Colonic mucosa (tissue), 4 donors: ENCODE measurements at regions not wholly inside any gene's neighbourhood (a gene's known extent, or its start where the extent isn't known, plus 50 kb on each side); places are given as distances from the start of the nearest gene placed in this dataset.

Experiments used
- DNase-seq: peaks from one replicate; pipeline ENCODE4 v3.0.0-alpha.2; 2020
- H3K27ac ChIP-seq: fragments of 200-600 bp; one replicate; pipeline ENCODE4 v1.8.0; 2021
- H3K27me3 ChIP-seq: fragments of 200-600 bp; one replicate; pipeline ENCODE4 v1.8.0; 2021
- H3K36me3 ChIP-seq: fragments of 200-600 bp; one replicate; pipeline ENCODE4 v1.8.0; 2021
- H3K4me1 ChIP-seq: fragments of 200-600 bp; one replicate; pipeline ENCODE4 v1.8.0; 2021; ENCODE audit warnings: mild to moderate bottlenecking
- H3K4me3 ChIP-seq: fragments of 200-600 bp; one replicate; pipeline ENCODE4 v1.8.0; 2021
- H3K9ac ChIP-seq, 2 donors: one replicate each; pipeline ENCODE4 v1.7.0; 2013; ENCODE audit warnings: control low read depth in 2 of 2, low read depth in 2 of 2, low read length in 2 of 2
- H3K9me3 ChIP-seq: fragments of 200-600 bp; one replicate; pipeline ENCODE4 v1.8.0; 2021
- intact Hi-C: fragments of 100-400 bp; cut with DNase I; formaldehyde crosslinking; loops from one replicate; pipeline ENCODE4 v1.14.1; 2022
- TF ChIP-seq, protein P1 (sequence below): fragments of 200-600 bp; IDR thresholded peaks from one replicate; pipeline ENCODE4 v1.8.0; 2022; ENCODE audit warnings: antibody characterized with exemption, mild to moderate bottlenecking
- donor health status: healthy.
- donor health status: DM: no; HTN: no; CAD: no.
- donor health status: DM: no; HTN: no; CAD: no.

DNA sequence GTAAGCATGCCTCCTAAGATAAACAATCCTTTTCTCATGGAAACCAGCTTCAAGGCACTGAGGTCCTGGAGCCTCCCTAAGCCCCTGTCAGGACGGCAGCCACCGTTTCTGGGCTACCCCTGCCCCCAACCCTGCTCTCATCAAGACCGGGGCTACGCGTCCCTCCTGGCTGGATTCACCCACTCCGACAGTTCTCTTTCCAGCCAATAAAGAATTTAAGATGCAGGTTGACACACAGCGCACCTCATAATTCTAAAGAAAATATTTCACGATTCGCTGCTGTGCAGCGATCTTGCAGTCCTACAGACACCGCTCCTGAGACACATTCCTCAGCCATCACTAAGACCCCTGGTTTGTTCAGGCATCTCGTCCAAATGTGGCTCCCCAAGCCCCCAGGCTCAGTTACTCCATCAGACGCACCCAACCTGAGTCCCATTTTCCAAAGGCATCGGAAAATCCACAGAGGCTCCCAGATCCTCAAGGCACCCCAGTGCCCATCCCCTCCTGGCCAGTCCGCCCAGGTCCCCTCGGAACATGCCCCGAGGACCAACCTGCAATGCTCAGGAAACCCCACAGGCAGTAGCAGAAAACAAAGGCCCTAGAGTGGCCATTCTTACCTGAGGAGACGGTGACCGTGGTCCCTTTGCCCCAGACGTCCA lies 336.3 kb downstream of the TMEM121 start:
- intact Hi-C loops: no loop called here
- no peak overlapping the region for H3K4me3 ChIP-seq
- peak overlapping the region in 1 of 2 donors; percentile 56 for H3K9ac ChIP-seq
- no peaks in the 10 kb centered on the region for H3K27me3 ChIP-seq
- no peaks in the 10 kb centered on the region for H3K4me1 ChIP-seq
- TF ChIP-seq, protein P1, sequence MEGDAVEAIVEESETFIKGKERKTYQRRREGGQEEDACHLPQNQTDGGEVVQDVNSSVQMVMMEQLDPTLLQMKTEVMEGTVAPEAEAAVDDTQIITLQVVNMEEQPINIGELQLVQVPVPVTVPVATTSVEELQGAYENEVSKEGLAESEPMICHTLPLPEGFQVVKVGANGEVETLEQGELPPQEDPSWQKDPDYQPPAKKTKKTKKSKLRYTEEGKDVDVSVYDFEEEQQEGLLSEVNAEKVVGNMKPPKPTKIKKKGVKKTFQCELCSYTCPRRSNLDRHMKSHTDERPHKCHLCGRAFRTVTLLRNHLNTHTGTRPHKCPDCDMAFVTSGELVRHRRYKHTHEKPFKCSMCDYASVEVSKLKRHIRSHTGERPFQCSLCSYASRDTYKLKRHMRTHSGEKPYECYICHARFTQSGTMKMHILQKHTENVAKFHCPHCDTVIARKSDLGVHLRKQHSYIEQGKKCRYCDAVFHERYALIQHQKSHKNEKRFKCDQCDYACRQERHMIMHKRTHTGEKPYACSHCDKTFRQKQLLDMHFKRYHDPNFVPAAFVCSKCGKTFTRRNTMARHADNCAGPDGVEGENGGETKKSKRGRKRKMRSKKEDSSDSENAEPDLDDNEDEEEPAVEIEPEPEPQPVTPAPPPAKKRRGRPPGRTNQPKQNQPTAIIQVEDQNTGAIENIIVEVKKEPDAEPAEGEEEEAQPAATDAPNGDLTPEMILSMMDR: no peak
- H3K27ac ChIP-seq: no peak overlapping the region
- H3K36me3 ChIP-seq: no peaks in the 10 kb centered on the region
- DNase-seq: no peak
- H3K9me3 ChIP-seq: no peaks in the 10 kb centered on the region

DNA sequence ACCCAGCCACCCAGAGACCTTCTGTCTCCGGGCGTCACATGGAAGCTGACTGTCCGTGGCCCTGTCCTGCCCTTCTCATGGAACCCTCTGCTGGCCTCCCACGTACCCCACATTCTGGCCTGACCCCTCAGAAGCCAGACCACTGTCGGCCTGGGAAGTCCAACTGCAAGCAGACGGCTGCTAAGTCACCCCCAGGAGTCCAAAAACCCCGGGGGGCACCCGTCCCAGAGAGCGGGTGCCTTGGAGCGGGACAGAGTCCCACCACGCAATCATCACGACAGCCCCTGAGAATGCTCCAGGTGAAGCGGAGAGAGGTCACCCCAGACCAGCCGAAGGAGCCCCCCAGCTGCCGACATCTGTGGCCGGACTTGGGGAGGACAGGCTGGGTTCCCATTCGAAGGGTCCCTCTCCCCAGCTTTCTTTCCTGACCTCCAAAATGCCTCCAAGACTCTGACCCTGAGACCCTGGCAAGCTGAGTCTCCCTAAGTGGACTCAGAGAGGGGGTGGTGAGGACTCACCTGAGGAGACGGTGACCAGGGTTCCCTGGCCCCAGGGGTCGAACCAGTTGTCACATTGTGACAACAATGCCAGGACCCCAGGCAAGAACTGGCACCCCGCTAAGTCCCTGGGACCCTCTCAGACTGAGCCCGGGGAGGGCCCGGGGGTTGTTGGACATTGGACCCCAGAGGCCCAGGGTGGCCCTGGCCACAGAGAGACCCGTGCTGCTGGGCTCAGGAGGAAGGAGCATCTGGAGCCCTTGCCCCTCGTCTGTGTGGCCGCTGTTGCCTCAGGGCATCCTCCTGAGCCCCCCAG lies 337.1 kb downstream of the TMEM121 start:
- no peaks in the 10 kb centered on the region for H3K27me3 ChIP-seq
- no peak for DNase-seq
- intact Hi-C loops: no loop called here

GRCh38 chr14:105864116-105864515 lies 337.7 kb downstream of the TMEM121 start:
- intact Hi-C loops: no loop called here
- no peaks in the 10 kb centered on the region for H3K36me3 ChIP-seq
- H3K27me3 ChIP-seq: no peaks in the 10 kb centered on the region
- H3K4me3 ChIP-seq: no peak overlapping the region
- no peak for DNase-seq
- no peaks in the 10 kb centered on the region for H3K9me3 ChIP-seq
- no peaks in the 10 kb centered on the region for H3K4me1 ChIP-seq
- no peak overlapping the region for H3K9ac ChIP-seq
- H3K27ac ChIP-seq: no peak overlapping the region
- TF ChIP-seq, protein P1: no peak

More for the DNA sequence above, 337.1 kb downstream of the TMEM121 start:
- no peak overlapping the region for H3K27ac ChIP-seq
- no peaks in the 10 kb centered on the region for H3K9me3 ChIP-seq
- H3K36me3 ChIP-seq: no peaks in the 10 kb centered on the region
- H3K9ac ChIP-seq: peak overlapping the region in 1 of 2 donors; percentile 56
- TF ChIP-seq, protein P1: no peak
- H3K4me1 ChIP-seq: no peaks in the 10 kb centered on the region
- H3K4me3 ChIP-seq: no peak overlapping the region

DNA sequence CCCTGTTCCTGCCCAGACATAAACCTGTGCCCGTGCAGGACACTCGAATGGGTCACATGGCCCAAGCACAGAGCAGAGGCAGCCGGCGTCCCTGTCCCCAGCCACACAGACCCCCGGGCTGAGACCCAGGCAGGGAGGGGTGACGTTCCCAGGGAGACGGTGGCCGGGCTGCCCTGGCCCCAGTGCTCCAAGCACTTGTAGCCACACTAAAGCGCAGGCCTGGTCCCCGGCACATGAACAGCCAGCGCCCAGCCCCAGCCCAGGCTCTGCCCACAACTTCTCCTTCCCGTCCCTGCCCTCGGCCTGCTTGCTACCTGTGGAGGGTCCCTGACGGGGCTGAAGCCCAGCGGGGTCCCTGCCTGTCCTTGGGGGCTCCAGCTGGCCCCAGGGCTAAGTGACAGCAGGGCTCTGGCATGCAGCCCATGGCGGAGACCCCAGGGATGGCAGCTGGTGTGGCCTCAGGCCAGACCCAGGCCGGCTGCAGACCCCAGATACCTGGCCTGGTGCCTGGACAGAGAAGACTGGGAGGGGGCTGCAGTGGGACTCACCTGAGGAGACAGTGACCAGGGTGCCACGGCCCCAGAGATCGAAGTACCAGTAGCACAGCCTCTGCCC lies 338.4 kb downstream of the TMEM121 start:
- TF ChIP-seq, protein P1: no peak
- no peaks in the 10 kb centered on the region for H3K36me3 ChIP-seq
- H3K9ac ChIP-seq: no peak overlapping the region
- no peak overlapping the region for H3K4me3 ChIP-seq
- H3K27me3 ChIP-seq: no peaks in the 10 kb centered on the region
- H3K27ac ChIP-seq: no peak overlapping the region
- no peak for DNase-seq
- intact Hi-C loops: no loop called here
- no peaks in the 10 kb centered on the region for H3K9me3 ChIP-seq
- H3K4me1 ChIP-seq: no peaks in the 10 kb centered on the region

DNA sequence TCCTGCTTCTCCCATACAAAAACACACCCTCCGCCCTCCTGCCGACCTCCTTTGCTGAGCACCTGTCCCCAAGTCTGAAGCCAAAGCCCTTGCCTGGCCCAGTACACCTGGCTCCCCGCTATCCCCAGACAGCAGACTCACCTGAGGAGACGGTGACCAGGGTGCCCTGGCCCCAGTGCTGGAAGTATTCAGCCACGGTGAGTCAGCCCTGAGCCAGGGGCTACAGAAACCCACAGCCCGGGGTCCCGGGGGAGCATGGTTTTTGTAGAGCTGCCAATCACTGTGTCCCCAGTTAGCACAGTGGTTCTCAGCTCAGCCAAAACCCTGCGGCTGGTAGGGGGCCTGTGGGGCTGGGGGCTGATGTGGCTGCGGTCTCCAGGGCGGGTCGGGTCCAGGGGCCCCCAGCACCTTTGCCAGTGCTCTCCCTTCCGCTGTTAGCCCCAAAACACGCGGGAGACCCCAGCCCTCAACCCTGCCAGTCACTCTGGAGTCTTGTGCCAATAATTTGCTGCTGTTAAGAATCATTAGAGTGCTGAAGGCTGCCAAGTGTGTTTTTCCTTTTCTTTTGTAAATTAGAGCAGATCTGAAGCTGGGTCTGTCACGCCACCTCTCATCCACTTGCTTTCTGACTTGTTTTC lies 339.0 kb downstream of the TMEM121 start:
- TF ChIP-seq, protein P1: no peak
- no peak overlapping the region for H3K27ac ChIP-seq
- H3K4me3 ChIP-seq: no peak overlapping the region
- H3K9ac ChIP-seq: no peak overlapping the region
- no peaks in the 10 kb centered on the region for H3K27me3 ChIP-seq
- H3K4me1 ChIP-seq: no peaks in the 10 kb centered on the region
- no peaks in the 10 kb centered on the region for H3K9me3 ChIP-seq
- intact Hi-C loops: no loop called here
- H3K36me3 ChIP-seq: no peaks in the 10 kb centered on the region
- DNase-seq: no peak
